Activated CD8-positive, alpha-beta T cell treated with anti-CD3 and anti-CD28 coated beads, Interleukin-2, amount 10 ng/mL, durations not matched to agents 7 days and 5 days (primary cell): ENCODE measurements at regions not wholly inside any gene's neighbourhood (a gene's known extent, or its start where the extent isn't known, plus 50 kb on each side); places are given as distances from the start of the nearest gene placed in this dataset.

Experiments used
- ATAC-seq: fragments of 150-1000 bp; cut with Tn5 transposase; one replicate; pipeline ENCODE4 v1.10.0; 2021; ENCODE audit warnings: moderate library complexity
- CTCF ChIA-PET: fragments of 350-600 bp; sonication (Branson Sonifier 250); formaldehyde crosslinking; loops from one replicate; lab custom pipeline; 2021; ENCODE audit warnings: antibody characterized with exemption; lab: Charles Lee
- POLR2A ChIA-PET: fragments of 350-600 bp; sonication (Branson Sonifier 250); formaldehyde crosslinking; loops from one replicate; lab custom pipeline; 2021; ENCODE audit warnings: antibody characterized with exemption; lab: Charles Lee
- DNase-seq: peaks from one replicate; pipeline ENCODE4 v3.0.0-alpha.2; 2020
- H3K27ac Mint-ChIP-seq: one replicate; pipeline ENCODE4 v1.8.0; 2021; ENCODE audit warnings: mild to moderate bottlenecking, mixed read lengths
- H3K27me3 Mint-ChIP-seq: one replicate; pipeline ENCODE4 v1.8.0; 2021; ENCODE audit warnings: low read depth, mixed read lengths
- H3K36me3 Mint-ChIP-seq: one replicate; pipeline ENCODE4 v1.8.0; 2021; ENCODE audit warnings: low read depth, mixed read lengths
- H3K4me1 Mint-ChIP-seq: one replicate; pipeline ENCODE4 v1.8.0; 2021; ENCODE audit warnings: low read depth, mixed read lengths
- H3K4me3 Mint-ChIP-seq: one replicate; pipeline ENCODE4 v1.8.0; 2021; ENCODE audit warnings: mild to moderate bottlenecking, mixed read lengths
- H3K9me3 Mint-ChIP-seq: one replicate; pipeline ENCODE4 v1.8.0; 2022; ENCODE audit warnings: mixed read lengths; ENCODE audit not compliant: insufficient read depth

GRCh38 chr18:51617572-51618260 is 420.2 kb upstream of the MEX3C start:
- Mint-ChIP-seq H3K36me3 (no peaks in the 10 kb centered on the region), H3K4me3 (no peak overlapping the region), H3K27me3 (peaks cover 6% of the 10 kb centered on the region), H3K27ac (no peak overlapping the region), H3K9me3 (no peaks in the 10 kb centered on the region), H3K4me1 (no peaks in the 10 kb centered on the region)
- DNase-seq: no peak
- no peak for ATAC-seq
- CTCF ChIA-PET: no interaction called here
- POLR2A ChIA-PET: no interaction called here

- no peaks in the 10 kb centered on the region for H3K36me3 Mint-ChIP-seq
- peaks cover 10% of the 10 kb centered on the region for H3K27me3 Mint-ChIP-seq
- ChIA-PET POLR2A (no interaction called here), CTCF (no interaction called here)
- DNase-seq (no peak), ATAC-seq (no peak)
- no peaks in the 10 kb centered on the region for H3K9me3 Mint-ChIP-seq
- no peak overlapping the region for H3K4me3 Mint-ChIP-seq
- H3K4me1 Mint-ChIP-seq: no peaks in the 10 kb centered on the region
- no peak overlapping the region for H3K27ac Mint-ChIP-seq
Observed at GRCh38 chr18:51619283-51619682, 421.8 kb upstream of the MEX3C start.

- Mint-ChIP-seq H3K4me1 (no peaks in the 10 kb centered on the region), H3K4me3 (no peak overlapping the region), H3K27me3 (peaks cover 10% of the 10 kb centered on the region), H3K36me3 (no peaks in the 10 kb centered on the region), H3K9me3 (no peaks in the 10 kb centered on the region), H3K27ac (no peak overlapping the region)
- ChIA-PET POLR2A (no interaction called here), CTCF (interaction anchor here (0.6 to 1.6 kb wide), 6 partner anchors 9 to 668 kb away, joined by 3 to 9 read pairs (median 4); no protein-coding TSS in a partner anchor)
- peak; percentile 35 for DNase-seq
- peak; percentile 44 for ATAC-seq
Observed at GRCh38 chr18:51621113-51621863, 423.8 kb upstream of the MEX3C start.

- no peaks in the 10 kb centered on the region for H3K9me3 Mint-ChIP-seq
- peaks cover 10% of the 10 kb centered on the region for H3K27me3 Mint-ChIP-seq
- no peaks in the 10 kb centered on the region for H3K4me1 Mint-ChIP-seq
- H3K4me3 Mint-ChIP-seq: no peak overlapping the region
- no peaks in the 10 kb centered on the region for H3K36me3 Mint-ChIP-seq
- no peak for ATAC-seq
- ChIA-PET POLR2A (no interaction called here), CTCF (interaction anchor here (1.3 to 1.6 kb wide), 3 partner anchors 9 to 668 kb away, joined by 3 to 9 read pairs (median 4); no protein-coding TSS in a partner anchor)
- H3K27ac Mint-ChIP-seq: no peak overlapping the region
- no peak for DNase-seq
Observed at GRCh38 chr18:51621864-51622160, 424.3 kb upstream of the MEX3C start.

- ATAC-seq (no peak), DNase-seq (no peak)
- H3K36me3 Mint-ChIP-seq: no peaks in the 10 kb centered on the region
- H3K27me3 Mint-ChIP-seq: peaks cover 10% of the 10 kb centered on the region
- CTCF ChIA-PET: no interaction called here
- POLR2A ChIA-PET: no interaction called here
- H3K9me3 Mint-ChIP-seq: no peaks in the 10 kb centered on the region
- no peaks in the 10 kb centered on the region for H3K4me1 Mint-ChIP-seq
- no peak overlapping the region for H3K4me3 Mint-ChIP-seq
- H3K27ac Mint-ChIP-seq: no peak overlapping the region
Observed at GRCh38 chr18:51622702-51623101, 425.2 kb upstream of the MEX3C start.

- H3K9me3 Mint-ChIP-seq: no peaks in the 10 kb centered on the region
- H3K4me1 Mint-ChIP-seq: no peaks in the 10 kb centered on the region
- H3K27ac Mint-ChIP-seq: no peak overlapping the region
- ATAC-seq: no peak
- peaks cover 10% of the 10 kb centered on the region for H3K27me3 Mint-ChIP-seq
- DNase-seq: no peak
- ChIA-PET CTCF (no interaction called here), POLR2A (no interaction called here)
- H3K4me3 Mint-ChIP-seq: no peak overlapping the region
- H3K36me3 Mint-ChIP-seq: no peaks in the 10 kb centered on the region
Observed at GRCh38 chr18:51623653-51624052, 426.2 kb upstream of the MEX3C start.

- no peak for ATAC-seq
- ChIA-PET CTCF (interaction anchor here (2.8 kb wide), 1 partner anchor 10 kb away, joined by 9 read pairs; no protein-coding TSS in a partner anchor), POLR2A (no interaction called here)
- Mint-ChIP-seq H3K9me3 (peaks cover 9% of the 10 kb centered on the region), H3K27ac (no peak overlapping the region), H3K4me1 (no peaks in the 10 kb centered on the region), H3K36me3 (no peaks in the 10 kb centered on the region), H3K4me3 (no peak overlapping the region), H3K27me3 (no peaks in the 10 kb centered on the region)
- DNase-seq: no peak
Observed at GRCh38 chr18:51630706-51631105, 433.2 kb upstream of the MEX3C start.

GRCh38 chr18:51637881-51638280 is 440.4 kb upstream of the MEX3C start:
- Mint-ChIP-seq H3K27me3 (no peaks in the 10 kb centered on the region), H3K9me3 (no peaks in the 10 kb centered on the region), H3K4me3 (no peak overlapping the region), H3K36me3 (no peaks in the 10 kb centered on the region), H3K27ac (no peak overlapping the region), H3K4me1 (no peaks in the 10 kb centered on the region)
- ChIA-PET CTCF (no interaction called here), POLR2A (no interaction called here)
- no peak for DNase-seq
- ATAC-seq: no peak

- Mint-ChIP-seq H3K36me3 (no peaks in the 10 kb centered on the region), H3K9me3 (no peaks in the 10 kb centered on the region), H3K4me3 (no peak overlapping the region), H3K27ac (no peak overlapping the region), H3K27me3 (no peaks in the 10 kb centered on the region), H3K4me1 (no peaks in the 10 kb centered on the region)
- ATAC-seq: no peak
- ChIA-PET POLR2A (no interaction called here), CTCF (no interaction called here)
- DNase-seq: no peak
Observed at GRCh38 chr18:51639541-51639940, 442.1 kb upstream of the MEX3C start.

- Mint-ChIP-seq H3K27ac (no peak overlapping the region), H3K4me3 (no peak overlapping the region), H3K4me1 (no peaks in the 10 kb centered on the region), H3K27me3 (no peaks in the 10 kb centered on the region), H3K9me3 (no peaks in the 10 kb centered on the region), H3K36me3 (no peaks in the 10 kb centered on the region)
- ATAC-seq: no peak
- POLR2A ChIA-PET: no interaction called here
- CTCF ChIA-PET: no interaction called here
- DNase-seq: no peak
Observed at GRCh38 chr18:51643483-51643882, 446.0 kb upstream of the MEX3C start.

GRCh38 chr18:51645607-51646006 is 448.1 kb upstream of the MEX3C start:
- Mint-ChIP-seq H3K4me3 (no peak overlapping the region), H3K36me3 (no peaks in the 10 kb centered on the region), H3K27me3 (no peaks in the 10 kb centered on the region), H3K4me1 (no peaks in the 10 kb centered on the region), H3K9me3 (no peaks in the 10 kb centered on the region), H3K27ac (no peak overlapping the region)
- no peak for DNase-seq
- ATAC-seq: no peak
- POLR2A ChIA-PET: no interaction called here
- CTCF ChIA-PET: no interaction called here

- POLR2A ChIA-PET: no interaction called here
- CTCF ChIA-PET: no interaction called here
- no peaks in the 10 kb centered on the region for H3K9me3 Mint-ChIP-seq
- no peaks in the 10 kb centered on the region for H3K27me3 Mint-ChIP-seq
- no peaks in the 10 kb centered on the region for H3K36me3 Mint-ChIP-seq
- no peaks in the 10 kb centered on the region for H3K4me1 Mint-ChIP-seq
- ATAC-seq (no peak), DNase-seq (no peak)
- no peak overlapping the region for H3K27ac Mint-ChIP-seq
- H3K4me3 Mint-ChIP-seq: no peak overlapping the region
Observed at GRCh38 chr18:51647346-51647745, 449.9 kb upstream of the MEX3C start.
